ENCODE measurements at regions not wholly inside any gene's neighbourhood (a gene's known extent, or its start where the extent isn't known, plus 50 kb on each side); places are given as distances from the start of the nearest gene placed in this dataset.
"Not testable (repeated sequence)": the region's sequence is repeated elsewhere in the genome, so short reads cannot be mapped to it uniquely, and the experiment has no call there.

DNA sequence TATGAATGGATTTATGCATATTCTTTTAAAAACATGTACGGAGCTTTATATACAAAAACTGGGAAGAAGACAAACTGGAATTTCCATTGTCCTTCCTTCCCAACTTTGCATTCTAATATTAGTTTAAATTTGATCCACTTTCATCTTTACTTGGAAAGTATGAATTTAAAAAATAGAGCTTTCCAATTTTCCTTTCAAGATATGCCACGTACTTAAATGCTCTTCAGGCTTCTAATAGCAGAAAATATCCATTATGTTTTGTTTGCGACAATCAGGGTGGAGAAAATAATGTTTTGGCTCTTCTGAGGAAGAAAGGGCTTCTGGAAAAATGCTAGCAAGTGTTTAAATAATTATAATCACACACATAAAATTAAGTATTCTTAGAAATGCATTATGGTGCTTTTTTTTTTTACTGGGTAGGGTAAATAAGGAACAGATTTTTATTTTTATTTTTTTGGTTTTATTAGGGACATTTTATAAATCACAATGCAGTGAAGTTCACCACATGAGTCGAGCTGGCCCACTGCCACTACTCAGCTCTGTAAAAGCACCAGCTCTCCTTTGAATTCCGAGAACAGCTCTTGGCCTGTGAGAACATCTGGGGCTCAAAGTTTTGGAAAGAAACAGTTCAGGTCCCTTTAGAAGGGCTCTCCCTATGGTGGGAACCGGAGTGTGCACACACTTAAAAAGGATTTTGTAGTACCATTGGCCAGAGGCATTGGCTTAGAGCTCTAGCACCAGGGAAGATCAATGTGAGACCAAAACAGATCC, 287.4 kb upstream of the LYPLAL1 start:
- DNase-seq, result peak; percentile 78

DNA sequence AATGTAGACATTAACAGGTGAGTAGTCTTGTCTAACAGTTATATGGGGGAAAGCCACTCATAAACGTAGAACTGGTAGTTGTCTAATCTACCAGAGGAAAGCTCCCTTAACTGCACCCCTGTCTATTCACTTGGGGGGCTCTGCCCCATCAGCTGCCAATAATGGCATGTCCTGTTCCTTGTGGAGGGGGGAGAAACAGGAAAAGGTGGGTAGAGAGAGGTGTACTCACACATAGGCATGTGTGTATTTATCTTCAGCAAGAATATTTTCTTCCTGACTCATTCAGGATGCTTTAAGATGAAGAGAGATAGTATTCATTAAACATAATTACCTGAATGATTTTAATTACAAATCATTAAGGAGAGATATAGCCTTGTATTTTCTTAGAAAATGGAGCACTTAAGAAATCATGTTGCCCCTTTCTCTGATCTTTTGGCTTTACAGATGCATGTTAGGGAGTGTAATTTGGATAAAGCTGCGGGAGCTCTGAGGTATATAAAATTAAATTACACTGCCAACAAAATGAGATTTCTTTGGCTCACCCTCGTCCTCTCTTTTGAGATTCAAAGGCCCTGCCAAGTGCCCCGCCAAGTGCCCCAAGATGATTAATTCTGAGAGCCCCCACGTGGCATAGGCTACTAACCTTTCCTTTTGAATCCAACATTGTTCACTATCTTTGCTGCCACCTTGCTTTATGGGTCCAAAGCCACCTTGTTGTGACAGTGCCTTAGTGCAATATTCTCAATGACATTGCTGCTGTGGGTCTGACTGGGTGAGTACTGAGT, 286.3 kb upstream of the LYPLAL1 start:
- DNase-seq, result no peak

DNA sequence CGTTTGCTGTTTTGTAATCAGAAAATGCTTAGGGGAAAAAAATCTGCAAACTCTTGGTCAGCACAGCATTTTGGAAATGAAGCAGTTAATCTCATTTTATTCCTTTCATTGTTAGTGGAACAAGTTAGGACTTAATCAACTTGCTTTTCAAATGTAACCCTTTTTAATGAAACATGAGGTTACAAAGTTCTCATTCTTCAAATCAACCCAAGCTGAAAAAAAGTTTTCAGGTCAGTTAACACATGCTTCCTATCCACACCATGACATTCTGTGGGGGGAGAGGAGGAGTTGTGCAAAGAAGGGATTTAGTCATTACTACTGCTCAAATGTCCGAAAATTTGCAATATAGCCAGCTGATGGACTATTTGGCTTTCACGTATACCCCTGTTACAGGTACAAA, 283.2 kb upstream of the LYPLAL1 start:
- no peak for DNase-seq

DNA sequence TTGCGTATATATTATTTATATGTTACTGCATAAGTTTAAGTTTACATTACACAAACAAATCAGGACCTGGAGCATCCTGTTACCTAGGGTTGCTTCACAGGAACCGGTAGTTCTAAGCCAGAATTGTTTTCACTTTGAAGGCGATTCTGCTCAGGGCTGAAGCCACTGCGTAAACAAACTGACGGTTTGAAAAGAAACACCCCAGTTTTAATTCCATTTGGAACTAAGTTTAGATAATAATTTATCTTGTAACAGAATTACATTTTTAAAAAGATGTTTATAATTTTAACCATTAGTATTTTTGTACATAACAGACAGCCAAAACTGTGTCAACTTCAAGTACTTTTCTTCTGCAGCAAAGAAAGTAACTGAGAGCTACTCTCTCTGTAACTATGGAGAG, 282.1 kb upstream of the LYPLAL1 start:
- DNase-seq, result no peak

DNA sequence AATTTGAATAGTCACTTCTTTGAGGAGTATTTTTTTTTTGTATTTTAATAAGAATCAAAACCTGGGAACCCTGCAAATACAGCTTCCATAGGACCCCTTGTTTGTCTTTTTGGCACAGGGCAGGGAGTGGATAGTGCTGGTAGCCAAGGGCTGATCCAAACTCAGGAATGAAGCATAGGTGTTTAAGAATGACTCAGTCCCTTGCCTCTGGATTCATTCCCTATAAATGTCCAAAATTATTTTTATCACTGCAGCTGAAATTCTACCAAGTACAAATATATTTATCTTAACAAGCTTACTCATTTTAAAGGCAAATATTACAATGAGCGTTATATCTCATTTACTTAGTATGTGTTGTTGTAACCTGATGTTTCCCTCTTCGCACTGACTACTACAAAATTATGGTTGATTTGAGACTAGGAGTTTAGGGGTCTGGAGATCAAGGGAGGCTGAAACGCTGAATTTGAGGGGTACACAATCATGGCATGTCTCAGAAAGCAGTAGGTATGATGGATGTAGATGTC, 278.6 kb upstream of the LYPLAL1 start:
- DNase-seq, result no peak

DNA sequence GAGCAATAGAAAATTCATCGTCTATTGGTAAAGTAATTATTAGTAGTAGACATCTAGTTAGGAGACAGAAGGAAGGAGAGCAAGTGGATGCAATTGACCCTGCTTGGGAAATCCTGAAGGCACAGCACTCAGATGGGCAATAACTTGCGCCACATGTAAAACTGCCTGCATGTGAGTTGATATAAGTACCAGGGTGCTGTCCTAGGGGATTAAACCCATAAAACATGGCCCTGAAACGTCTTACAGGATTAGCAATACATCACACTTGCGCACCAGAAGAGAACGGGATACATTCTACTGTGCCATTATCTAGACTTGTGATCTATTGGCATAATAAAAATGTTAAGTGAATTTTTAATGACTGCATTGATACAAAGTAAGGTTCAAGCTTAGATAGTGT, 277.5 kb upstream of the LYPLAL1 start:
- no peak for DNase-seq

DNA sequence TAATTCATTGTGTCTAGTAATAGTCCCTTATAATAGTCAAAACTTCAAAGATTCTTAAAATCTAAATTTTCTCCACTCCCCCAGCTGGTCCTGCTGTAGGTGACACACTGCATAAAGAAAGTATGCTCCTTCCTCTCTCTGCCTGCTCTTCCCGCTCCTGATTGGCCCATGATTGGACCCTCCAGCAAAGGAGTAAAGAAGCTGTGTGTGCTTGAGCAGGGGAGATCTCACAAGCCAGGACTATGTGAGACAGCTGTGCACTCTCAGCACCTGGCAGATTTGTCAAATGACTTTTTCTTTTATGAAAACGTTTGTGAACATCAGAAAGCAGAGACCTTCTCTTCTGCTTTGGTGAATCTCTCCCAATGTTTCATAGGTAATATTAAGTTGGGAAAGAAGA, 274.8 kb upstream of the LYPLAL1 start:
- no peak for DNase-seq

DNA sequence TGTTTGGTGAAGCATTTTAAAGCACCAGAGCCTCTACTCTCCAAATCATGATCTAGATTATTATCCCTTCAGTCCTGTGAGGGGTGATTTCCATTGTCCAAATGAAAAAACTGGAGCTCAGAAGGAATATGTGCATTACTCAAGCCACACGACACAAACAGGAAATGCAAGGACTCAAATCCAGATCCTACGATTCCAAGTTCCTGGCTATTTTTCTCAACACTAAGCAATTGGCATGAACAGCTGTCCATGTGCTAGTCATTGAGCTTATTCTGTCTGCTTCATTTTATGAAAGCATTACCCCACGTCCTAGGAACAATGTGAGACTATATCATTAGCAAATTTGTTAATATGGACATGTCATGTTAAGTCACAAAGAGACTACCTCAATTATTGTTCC, 273.1 kb upstream of the LYPLAL1 start:
- no peak for DNase-seq

DNA sequence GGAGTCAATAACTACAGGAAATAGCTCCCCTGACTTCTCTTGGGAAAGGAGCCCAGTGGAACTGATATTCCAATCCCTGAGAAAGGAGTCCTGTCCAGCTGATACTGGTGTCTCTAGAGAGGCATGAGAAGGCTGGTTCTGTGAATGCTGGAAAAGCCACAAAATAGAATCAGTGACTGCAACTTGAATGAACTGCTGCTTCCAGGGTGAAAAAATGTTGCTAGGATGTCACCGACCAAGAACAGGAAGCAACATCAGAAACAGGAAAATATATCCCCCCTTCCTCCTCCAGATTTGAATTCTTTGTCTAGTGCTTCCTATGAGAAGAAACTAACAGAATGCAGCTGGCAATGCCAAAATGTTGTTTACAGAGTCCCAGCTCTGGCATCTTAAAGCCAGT, 269.3 kb upstream of the LYPLAL1 start:
- no peak for DNase-seq

DNA sequence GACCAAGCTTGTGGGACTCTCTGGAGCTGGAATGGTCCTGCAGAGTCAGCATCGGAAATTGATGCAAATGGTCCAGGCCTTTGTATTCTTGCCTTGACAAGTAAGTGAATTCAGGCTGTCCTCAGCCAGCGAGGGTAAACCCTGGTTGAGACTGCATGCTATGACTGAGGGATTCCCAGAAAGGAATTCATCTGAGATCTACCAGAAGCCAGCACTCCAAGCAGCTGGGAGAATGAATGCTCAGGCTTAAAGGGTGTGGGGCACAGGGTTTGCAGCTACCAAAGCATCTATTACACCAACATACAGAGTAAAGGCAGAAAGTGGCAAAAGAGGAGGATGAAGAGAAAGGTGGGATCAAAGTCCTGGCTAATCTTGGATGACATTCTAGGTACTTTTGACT, 257.0 kb upstream of the LYPLAL1 start:
- no peak for DNase-seq

DNA sequence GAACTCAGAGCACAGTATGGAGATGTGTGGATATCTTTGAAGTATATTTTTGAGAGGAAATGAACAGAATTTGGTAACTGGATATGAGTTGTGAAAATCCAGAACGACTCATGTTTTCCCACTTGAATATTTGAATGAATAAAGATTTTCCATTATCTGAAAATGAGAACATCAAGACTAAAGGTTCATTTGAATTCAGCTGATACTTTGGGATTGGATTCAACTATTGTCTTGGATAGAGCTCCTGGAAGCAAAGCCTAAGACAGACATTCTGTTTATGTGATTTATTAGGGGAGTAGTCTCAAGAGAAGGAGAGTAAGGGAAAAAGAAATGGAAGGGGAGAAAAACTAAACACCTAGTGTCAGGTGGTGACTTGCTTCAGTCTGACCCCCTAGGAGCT, 256.0 kb upstream of the LYPLAL1 start:
- DNase-seq, result no peak

DNA sequence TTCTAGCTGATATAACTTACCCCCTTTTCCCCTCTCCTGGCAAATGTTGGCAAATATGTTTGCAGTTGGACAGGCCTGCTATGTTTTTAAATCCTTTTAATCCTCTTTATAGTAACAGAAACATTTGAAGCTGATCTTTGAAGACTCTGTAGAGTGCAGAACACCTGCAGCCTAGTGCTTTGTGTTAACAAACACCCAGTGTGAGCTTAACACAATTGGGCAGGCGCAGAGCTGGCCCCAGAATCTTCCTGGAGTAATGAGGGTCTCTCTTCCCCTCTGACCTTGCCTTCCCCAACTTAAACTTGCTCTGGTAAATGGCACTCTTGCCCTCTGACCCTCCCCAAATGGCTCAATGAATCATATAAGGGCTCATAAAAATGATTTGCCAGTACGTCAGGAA, 247.9 kb upstream of the LYPLAL1 start:
- no peak for DNase-seq

DNA sequence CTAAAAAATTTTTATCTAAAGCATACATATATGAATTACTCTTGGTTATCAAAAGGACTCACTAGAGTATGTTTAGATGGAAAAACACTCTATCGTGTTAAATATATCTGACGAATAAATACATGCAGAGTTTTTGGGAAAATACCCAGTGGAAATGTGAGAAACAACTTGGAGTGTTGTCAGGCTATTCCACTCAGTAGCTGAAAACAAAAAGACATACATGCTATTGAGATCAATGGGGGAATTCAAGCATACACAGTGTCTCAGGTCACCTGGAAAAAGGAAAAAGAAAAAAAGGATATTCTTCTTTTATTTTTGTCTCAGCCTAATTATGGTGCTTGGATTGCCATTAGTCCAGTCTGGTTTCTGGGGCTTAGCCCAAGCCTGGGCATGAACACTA, 247.0 kb upstream of the LYPLAL1 start:
- DNase-seq, result no peak

DNA sequence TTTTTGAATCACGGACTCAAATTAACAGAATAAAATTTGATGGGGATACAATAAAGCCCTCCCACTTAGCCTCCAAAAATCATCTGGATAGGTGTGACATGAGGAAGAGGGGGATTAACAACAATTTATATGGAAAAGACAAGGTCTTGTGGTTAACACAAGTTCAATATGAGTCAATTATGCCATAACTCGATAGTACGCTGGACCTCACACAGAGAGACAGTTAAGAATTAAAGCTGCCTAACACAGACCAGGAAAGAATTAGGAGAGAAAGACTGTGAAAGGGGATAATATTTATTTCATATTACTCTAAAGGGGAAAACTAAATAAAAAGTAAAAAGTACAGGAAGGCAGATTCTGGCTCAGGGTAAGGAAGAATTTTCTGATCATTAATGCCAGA, 243.7 kb upstream of the LYPLAL1 start:
- DNase-seq, result no peak

DNA sequence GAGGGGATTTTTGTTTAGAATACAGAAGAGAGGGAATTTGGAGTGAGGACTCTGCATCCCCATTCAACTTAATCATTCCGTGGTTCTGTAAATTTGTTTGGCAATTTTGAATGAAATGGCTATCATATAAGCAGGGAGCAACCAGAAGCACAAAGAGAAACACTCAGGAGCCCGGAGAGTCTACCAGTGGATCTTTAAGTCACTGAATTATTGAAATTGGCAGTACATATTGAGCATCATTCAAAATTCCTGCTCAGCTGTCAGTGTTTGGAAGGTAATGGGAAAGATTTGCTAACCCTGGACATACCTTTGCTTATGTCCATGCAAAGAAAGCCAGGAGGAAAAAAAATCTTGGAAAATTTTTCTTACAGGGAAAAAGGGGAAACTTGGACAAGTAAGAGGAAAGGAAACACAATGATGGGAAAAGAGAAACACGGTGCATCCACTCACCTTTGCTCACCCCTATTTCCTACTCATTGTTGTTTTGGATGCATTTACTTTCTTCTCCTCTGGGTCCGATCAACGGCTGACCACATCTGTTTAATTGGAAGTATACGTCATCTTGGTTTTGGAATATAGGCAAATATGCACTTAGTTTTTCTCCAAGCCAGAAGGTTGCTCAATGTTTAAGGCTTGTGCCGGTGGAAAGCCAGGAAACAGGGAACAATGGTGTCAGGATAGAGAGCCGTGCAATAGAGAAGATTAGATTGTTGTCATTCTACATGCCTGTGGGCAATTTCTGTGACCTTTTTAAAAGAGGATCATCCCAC, 243.0 kb upstream of the LYPLAL1 start:
- peak; percentile 36 for DNase-seq

DNA sequence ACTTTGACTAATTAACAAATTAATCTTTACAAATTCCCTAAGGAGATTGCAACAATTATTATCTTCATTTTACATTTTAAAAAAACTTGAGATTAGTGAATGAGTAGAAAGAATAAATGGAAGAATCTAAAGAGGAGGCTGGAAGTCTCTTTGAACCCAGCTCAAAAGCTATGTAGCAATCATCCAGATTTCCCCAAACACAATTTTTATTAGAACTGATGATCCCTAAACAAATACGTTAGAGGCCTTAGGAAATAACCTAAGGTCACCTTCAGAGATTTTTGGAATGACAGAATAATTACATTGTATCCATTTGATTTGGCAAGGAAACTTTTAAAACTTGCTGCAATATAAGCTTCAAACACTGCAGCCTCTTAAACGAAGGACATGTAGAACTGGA, 242.4 kb upstream of the LYPLAL1 start:
- DNase-seq, result no peak

DNA sequence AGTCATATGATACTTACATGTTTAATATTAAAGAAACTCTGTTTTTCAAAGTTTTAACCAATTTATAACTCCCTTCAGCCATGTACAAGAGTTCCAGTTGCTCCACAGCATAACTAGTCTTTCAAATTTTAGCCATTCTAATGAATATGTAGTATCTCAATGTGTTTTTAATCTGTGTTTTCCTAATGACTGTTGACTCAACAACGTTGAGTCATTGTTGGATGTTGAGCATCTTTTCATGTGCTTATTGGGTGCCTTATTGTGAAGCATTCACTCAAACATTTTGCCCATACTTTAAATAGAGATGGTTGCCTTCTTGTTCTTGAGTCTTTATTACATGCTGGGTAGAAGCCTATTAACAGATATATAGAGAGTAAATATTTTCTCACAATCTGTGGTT, 240.2 kb upstream of the LYPLAL1 start:
- DNase-seq, result no peak

DNA sequence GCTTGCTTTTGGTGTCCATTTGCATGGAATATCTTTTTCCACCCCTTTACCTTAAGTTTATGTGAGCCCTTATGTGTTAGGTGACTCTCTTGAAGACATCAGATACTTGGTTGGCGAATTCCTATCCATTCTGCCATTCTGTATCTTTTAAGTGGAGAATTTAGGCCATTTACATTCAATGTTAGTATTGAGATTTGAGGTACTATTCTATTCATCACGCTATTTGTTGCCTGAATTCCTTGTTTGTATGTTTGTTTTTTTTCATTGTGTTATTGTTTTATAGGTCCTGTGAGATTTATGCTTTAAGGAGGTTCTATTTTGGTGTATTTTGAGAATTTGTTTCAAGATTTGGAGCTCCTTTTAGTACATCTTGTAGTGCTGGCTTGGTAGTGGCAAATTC, 238.3 kb upstream of the LYPLAL1 start:
- not testable (repeated sequence) for DNase-seq

DNA sequence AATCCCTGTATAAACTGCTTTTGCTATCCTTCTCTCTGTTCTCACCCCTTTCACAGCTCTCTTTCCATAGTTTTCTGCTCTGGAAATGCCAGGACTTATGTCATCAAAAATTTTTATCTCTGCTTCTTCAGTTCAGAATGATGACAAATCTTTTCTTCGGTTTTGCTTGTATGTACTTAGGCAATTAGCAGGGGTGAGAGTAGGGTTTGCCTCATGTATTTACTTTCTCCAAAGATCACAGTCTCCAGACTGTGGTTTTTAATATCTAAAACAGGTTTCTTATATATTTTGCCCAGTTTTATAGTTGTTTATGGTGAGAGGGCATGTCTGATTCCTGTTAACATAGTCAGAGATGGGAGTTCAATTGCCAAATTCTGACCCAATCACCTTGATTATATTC, 235.4 kb upstream of the LYPLAL1 start:
- no peak for DNase-seq

DNA sequence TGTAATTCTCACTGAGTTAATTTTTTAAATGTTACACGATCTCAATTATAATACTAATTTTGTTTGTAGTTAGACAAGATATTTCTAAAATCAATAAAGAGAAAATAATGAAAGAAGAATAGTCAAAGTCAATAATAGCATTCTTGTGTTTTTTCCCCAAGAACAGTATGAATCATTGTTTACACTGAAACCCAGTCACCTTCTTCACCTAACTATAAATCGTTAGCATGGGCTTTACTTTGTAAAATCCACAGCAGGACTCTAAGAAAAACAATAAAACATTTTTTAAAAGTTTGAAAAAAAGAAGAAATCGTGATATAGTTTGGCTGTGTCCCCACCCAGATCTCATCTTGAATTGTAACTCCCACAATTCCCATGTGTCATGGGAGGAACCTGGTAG, 234.6 kb upstream of the LYPLAL1 start:
- DNase-seq, result no peak

DNA sequence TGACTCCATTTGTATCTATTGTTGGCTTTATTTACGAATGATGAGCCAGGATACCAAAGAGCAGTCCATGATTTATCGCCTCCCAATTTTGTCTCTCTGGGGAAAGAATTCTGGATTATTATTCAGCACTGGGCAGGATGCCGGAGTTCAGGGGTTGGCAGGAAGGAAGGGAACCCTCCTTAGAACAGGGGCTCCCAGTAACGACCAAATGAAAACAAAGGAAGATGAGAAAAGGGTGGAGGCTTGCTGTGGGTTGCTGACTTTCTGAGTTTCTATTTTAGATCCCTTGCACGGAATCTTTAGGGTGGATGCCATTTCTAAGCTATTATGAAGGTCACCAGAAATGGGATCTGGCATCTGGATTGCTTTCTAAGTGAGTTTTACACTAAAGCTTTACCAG, 231.2 kb upstream of the LYPLAL1 start:
- no peak for DNase-seq

DNA sequence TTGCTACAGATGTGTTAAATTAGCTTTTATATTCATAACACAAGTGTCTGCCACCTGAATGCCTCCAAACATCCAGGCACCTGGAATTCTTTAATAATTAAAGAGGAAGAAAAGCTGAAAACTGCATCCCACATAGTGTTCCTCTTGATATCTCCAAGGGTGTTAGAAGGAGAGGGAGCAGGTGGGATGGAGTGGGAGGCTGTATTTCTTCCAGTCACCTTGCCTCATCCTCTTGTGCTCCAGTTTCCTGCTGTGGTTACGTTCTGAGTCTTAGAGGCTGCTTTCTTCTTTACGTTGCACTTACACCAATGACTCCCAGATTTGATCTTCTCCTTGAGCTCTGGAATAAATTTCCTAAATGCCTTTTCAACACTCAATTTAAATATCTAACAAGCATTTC, 230.3 kb upstream of the LYPLAL1 start:
- DNase-seq, result no peak

DNA sequence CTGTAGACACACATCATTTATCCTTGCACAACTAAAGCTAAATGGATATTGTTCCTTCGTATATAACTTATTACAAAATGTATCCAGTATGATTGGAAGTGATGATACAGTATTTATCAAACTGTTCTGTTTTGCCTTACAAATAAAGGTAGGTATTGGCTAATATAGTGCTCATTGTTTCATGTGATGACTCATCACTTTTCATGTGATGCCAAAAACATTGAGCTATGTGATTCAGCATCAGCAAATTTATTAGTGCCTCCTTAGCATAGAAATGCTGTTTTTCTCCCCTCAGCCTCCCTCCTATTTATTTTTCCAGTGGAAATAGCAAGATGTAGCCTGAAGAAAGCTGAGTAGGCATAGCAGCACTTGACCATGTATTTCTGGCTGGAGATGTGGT, 228.6 kb upstream of the LYPLAL1 start:
- no peak for DNase-seq

DNA sequence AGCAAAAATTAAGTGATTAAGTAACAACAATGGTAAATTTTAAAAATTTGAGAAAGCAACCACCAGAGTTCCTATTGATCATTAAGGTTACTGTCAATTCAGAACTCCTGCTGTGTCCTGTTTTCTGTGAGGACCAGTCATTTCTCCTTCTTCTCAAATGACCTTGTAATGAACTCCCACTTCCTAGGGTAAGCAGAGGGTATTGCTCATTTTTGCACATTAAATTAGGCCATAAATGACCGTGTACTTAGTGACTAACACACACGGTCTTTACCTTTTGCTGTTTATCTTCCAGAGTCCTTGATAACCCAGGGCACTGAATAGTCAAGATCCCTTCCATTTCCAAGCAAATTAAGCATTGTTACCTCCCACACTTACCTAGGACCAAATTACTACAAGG, 227.5 kb upstream of the LYPLAL1 start:
- no peak for DNase-seq
